ENCODE measurements at regions not wholly inside any gene's neighbourhood (a gene's known extent, or its start where the extent isn't known, plus 50 kb on each side); places are given as distances from the start of the nearest gene placed in this dataset.

DNA sequence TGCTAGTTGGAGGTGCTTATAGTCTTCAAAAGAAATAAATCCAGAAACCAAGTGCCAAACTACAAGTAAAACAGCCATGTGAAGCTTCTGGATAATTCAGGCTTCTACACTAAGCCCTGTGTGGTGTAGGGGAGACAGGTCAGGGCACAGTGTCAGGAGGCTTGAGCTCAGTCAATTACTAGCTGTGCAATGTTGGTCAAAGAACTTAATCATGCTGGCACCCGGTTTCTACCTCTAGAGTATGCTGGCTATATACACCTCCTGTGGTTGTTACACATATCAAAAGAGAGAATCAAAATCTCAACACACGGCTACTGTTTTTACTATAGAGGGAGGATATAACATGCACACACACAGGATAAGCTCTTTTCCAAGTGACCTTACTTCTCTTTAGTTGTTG is 469.7 kb upstream of the ZNF462 start:
- TF ChIP-seq, protein P1, sequence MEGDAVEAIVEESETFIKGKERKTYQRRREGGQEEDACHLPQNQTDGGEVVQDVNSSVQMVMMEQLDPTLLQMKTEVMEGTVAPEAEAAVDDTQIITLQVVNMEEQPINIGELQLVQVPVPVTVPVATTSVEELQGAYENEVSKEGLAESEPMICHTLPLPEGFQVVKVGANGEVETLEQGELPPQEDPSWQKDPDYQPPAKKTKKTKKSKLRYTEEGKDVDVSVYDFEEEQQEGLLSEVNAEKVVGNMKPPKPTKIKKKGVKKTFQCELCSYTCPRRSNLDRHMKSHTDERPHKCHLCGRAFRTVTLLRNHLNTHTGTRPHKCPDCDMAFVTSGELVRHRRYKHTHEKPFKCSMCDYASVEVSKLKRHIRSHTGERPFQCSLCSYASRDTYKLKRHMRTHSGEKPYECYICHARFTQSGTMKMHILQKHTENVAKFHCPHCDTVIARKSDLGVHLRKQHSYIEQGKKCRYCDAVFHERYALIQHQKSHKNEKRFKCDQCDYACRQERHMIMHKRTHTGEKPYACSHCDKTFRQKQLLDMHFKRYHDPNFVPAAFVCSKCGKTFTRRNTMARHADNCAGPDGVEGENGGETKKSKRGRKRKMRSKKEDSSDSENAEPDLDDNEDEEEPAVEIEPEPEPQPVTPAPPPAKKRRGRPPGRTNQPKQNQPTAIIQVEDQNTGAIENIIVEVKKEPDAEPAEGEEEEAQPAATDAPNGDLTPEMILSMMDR (IDR thresholded peaks at IDR 0.05), result no peak
- TF ChIP-seq POLR2A (IDR thresholded peaks at IDR 0.05), result no peak

All from Peyer's patch (tissue), 4 donors.